Cardiac fibroblast (primary cell): ENCODE measurements at regions not wholly inside any gene's neighbourhood (a gene's known extent, or its start where the extent isn't known, plus 50 kb on each side); places are given as distances from the start of the nearest gene placed in this dataset.

ENCODE experiments used
- DNase-seq, 2 donors: peaks; one replicate each; pipeline versions ENCODE4 v3.0.0 to v3.0.0-alpha.2; 2010; ENCODE audit warnings: low read depth in 2 of 2
- H3K4me3 ChIP-seq, 2 donors: replicated peaks in 1 of 2; 1 replicate in 1 of 2; 2 replicates in 1 of 2; pipeline ENCODE4 v1.5.1; 2011; ENCODE audit warnings: low read depth in 2 of 2, low read length in 2 of 2, mild to moderate bottlenecking in 2 of 2, moderate library complexity in 1 of 2
- CTCF ChIP-seq: IDR thresholded peaks from one replicate; pipeline ENCODE4 v1.5.1; 2011; ENCODE audit warnings: low read depth, mild to moderate bottlenecking, low read length, inconsistent platforms

- TF ChIP-seq CTCF = no peak
- H3K4me3 ChIP-seq = no peak overlapping the region
- DNase-seq = no peak
Observed at GRCh38 chr4:11223311-11223710, 205.4 kb downstream of the HS3ST1 start.

- H3K4me3 ChIP-seq = no peak overlapping the region
- DNase-seq = no peak
- TF ChIP-seq CTCF = no peak
Observed at GRCh38 chr4:11218692-11219091, 210.0 kb downstream of the HS3ST1 start.

GRCh38 chr4:11216520-11216919 is 212.2 kb downstream of the HS3ST1 start:
- no peak for DNase-seq
- no peak for TF ChIP-seq CTCF
- H3K4me3 ChIP-seq = no peak overlapping the region

GRCh38 chr4:11214281-11214680 is 214.4 kb downstream of the HS3ST1 start:
- no peak overlapping the region for H3K4me3 ChIP-seq
- DNase-seq = no peak
- no peak for TF ChIP-seq CTCF

DNA sequence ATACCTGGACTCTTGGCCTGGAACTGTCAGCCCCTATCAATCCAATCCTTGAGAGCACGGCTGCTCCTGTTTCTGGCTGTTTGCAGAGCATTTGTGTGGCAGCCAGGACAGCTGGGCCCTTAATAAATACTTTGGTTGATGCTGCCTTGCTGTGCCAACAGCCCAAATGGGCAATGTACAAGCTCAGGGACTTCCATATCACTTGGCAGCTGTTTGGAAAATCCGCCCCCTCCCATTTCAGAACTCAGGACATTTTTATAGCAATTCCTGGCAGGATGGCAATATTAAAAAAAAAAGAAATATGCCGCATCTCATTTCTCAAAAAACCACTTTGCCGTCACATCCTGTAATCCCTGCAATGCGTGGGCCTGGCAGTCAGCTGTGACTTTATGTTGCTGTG is 218.9 kb downstream of the HS3ST1 start:
- DNase-seq = no peak
- no peak for TF ChIP-seq CTCF
- no peak overlapping the region for H3K4me3 ChIP-seq

DNA sequence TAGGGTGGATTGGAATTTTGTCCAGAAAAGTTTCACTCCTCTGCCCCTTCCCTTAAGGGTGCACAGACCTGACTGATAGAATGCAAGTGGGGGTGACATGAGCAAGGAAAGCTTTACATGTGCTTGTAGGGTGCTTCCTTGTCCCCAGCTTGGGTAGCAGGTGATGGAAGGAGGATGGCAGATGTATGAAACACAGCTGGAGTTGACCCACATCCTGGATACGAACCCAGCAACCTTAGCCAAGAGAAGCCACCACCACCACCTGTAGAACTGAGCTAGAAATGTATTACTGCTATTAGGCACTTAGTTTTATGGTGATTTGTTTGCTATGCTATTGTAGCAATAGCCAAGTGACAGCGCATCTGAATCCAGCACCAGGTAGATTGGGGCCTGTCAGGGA is 227.4 kb downstream of the HS3ST1 start:
- TF ChIP-seq CTCF = no peak
- H3K4me3 ChIP-seq = no peak overlapping the region
- DNase-seq = no peak

DNA sequence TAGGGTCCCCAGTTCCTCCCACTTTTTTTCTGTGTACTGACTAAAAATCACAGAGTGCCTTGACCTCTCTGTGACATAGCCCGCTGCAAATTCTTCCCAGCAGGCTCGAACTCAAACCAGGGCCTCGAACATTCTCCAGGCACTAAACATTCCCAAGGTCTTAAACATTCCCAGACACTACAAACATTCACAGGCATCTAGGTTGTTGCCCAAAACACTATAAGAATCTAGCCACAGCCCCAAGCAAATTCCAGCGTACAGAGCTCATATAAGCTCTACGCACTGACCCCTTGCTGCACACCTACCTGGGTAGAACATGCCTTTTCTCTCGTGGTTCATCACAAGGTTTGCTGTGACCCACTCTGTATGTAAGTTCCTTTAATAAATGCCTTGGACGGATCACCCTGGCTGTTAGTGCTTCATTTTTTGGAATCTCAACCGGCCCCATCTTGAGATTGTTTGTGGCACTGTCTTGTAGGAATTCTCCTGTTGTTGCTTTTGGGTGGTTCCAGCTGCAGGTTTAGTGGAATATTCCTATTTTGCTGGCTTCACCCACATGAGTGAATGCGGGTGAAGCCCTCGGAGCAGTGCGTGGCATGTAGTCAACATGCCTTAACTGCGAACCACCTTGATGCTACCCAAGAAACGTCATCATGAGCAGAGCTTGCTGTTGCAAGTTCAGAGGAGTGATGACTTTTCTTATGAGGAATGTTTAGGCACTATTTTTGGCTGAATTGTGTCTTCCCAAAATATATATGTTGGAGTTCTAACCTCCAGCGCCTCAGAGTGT is 230.0 kb downstream of the HS3ST1 start:
- no peak for TF ChIP-seq CTCF
- DNase-seq = no peak

More for the DNA sequence above, 230.0 kb downstream of the HS3ST1 start:
- H3K4me3 ChIP-seq = no peak overlapping the region
